PC-3 (cell line): ENCODE measurements at regions not wholly inside any gene's neighbourhood (a gene's known extent, or its start where the extent isn't known, plus 50 kb on each side); places are given as distances from the start of the nearest gene placed in this dataset.

ENCODE experiments used
- EZH2phosphoT487 ChIP-seq: fragments of 300-600 bp; sonication (generic); IDR thresholded peaks from 2 replicates; pipeline ENCODE4 v1.6.1; 2018; ENCODE audit warnings: mild to moderate bottlenecking, antibody characterized with exemption, low read length, borderline replicate concordance
- TF ChIP-seq, protein P1 (sequence below): fragments of 300-600 bp; sonication (generic); conservative IDR thresholded peaks from 2 replicates; pipeline ENCODE4 v1.5.1; 2017; ENCODE audit warnings: antibody characterized with exemption, low read depth, mild to moderate bottlenecking, low read length

DNA sequence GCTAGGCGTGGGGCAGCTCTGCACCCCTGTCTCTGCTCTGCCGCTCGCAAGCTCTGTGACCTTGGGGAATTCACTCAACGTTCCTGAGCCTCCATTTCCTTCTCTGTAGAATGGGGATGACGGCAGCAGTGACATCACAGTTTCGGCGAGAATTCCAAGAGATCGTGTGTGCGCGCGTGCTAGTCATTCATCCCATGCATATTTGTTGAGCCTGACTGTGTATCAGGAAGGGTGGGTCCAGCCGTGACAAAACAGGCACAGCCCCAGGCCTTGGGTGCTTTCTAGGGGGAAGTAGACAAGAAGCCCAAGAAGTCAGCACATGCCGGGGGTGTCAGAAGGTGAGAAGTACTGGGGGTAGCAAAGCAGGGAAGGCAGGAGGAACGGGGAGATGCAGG is 145.6 kb upstream of the NCOR2 start:
- TF ChIP-seq, protein P1, sequence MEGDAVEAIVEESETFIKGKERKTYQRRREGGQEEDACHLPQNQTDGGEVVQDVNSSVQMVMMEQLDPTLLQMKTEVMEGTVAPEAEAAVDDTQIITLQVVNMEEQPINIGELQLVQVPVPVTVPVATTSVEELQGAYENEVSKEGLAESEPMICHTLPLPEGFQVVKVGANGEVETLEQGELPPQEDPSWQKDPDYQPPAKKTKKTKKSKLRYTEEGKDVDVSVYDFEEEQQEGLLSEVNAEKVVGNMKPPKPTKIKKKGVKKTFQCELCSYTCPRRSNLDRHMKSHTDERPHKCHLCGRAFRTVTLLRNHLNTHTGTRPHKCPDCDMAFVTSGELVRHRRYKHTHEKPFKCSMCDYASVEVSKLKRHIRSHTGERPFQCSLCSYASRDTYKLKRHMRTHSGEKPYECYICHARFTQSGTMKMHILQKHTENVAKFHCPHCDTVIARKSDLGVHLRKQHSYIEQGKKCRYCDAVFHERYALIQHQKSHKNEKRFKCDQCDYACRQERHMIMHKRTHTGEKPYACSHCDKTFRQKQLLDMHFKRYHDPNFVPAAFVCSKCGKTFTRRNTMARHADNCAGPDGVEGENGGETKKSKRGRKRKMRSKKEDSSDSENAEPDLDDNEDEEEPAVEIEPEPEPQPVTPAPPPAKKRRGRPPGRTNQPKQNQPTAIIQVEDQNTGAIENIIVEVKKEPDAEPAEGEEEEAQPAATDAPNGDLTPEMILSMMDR = no peak
- TF ChIP-seq EZH2phosphoT487 = no peak
